GM19328 (cell line): ENCODE measurements at regions not wholly inside any gene's neighbourhood (a gene's known extent, or its start where the extent isn't known, plus 50 kb on each side); places are given as distances from the start of the nearest gene placed in this dataset.
"Not testable (repeated sequence)": the region's sequence is repeated elsewhere in the genome, so short reads cannot be mapped to it uniquely, and the experiment has no call there.

Experiments
- ATAC-seq: cut with Tn5 transposase; IDR thresholded peaks from one replicate; pipeline ENCODE4 v1.9.1; 2021; ENCODE audit warnings: mild to moderate bottlenecking, moderate library complexity; ENCODE audit not compliant: unreplicated experiment

GRCh38 chr5:50588471-50588870 is 78.0 kb upstream of the PARP8 start:
- ATAC-seq: not testable (repeated sequence)

DNA sequence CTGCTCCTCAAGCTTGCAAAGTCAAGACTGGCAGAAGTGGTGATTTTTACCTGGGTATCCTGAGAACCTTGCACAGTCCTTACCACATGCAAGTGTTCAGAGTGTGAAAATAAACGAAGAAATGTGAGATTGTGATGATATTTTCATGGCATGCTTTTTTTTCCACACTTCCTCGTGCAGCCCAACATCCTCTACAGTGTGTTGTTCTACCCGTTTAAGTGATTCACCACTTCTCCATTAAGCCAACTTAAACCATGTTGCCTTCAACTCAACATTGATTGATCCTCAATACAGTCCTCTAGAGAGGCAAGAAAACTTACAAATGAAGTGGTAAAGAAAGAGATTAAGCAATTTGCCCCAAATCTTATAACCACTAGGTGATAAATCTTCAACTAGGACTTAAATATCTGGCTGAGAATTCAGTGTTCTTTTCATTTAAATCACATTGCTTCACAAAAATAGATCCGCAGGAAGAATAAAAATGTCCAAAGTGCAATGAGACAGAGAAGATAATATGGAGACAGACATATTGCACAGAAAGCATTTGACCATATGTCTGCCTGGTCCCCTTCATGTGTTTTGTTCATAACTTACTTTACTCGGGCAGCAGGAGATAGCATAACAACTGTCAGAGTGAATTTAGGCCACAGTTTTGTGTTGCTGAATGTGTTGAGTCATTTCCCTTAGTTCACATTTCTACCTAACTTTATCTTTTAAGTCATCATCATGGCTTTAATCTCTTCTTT is 75.8 kb upstream of the PARP8 start:
- not testable (repeated sequence) for ATAC-seq

- not testable (repeated sequence) for ATAC-seq
Observed at GRCh38 chr5:50591338-50591737, 75.1 kb upstream of the PARP8 start.

DNA sequence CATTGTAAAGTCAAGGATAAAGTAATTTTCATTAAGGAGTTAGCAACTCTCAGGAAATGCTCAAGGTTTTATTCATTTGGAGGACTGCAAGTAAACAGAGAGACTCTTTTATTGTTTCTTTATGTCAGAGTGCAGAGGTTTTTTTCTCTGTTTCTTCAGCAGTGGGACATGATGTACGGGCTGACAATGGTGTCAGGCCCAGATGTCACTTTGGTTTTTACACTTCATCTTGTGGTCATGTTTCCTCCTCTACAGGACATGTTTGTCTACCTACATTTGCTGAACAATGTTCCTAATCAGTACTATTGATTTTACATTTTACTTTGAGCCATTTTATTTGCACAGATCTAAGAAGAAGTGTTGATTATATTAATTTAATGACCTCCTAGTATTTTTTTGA is 72.8 kb upstream of the PARP8 start:
- ATAC-seq: no peak

DNA sequence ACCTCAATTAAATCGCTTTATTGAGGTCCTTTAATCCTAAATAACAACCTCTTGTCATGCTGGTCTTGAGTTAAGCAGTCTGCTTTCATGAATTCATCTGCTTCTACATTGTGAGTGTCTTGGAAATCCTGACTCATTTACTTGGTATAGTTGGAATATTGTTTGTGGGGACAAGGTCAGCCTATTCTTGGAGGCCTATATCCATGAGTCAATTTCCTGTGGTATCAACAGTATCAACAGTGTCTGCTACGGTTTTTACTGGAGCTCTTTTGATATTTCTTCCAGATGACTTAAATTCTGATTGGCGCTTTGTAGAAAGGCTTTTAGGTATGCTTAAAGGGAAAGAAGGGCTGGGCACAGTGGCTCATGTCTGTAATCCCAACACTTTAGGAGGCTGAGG is 71.2 kb upstream of the PARP8 start:
- ATAC-seq: no peak

- ATAC-seq: not testable (repeated sequence)
Observed at GRCh38 chr5:50601576-50601975, 64.9 kb upstream of the PARP8 start.

DNA sequence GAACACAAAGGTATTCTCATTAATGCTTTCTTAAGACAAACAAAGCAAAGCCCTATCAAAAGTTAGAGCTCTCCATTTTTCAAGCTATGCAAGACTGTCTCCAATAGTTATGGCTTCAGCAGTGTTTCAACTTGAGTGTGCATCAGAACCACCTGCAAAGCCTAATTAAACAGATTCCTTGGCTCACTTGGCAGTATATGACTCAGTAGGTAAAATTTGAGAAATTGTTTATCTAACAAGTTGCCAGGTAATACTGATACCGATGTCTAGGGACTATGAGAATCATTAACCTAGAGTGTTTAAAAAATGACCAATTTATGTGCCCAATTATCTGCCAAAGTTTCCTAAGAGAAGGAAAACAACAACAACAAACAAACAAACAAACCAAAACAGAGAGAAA is 60.3 kb upstream of the PARP8 start:
- no peak for ATAC-seq

DNA sequence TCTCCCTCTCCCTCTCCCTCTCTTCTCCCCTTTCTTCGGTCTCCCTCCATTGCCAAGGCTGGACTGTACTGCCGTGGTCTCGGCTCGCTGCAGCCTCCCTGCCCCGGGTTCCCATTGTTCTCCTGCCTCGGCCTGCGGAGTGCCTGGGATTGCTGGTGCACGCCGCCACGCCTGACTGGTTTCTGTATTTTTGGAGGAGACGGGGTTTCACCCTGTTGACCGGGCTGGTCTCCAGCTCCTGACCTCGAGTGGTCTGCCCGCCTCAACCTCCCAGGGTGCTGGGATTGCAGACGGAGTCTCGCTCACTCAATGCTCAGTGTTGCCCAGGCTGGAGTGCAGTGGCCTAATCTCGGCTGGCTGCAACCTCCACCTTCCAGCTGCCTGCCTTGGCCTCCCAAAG is 59.0 kb upstream of the PARP8 start:
- ATAC-seq: not testable (repeated sequence)

DNA sequence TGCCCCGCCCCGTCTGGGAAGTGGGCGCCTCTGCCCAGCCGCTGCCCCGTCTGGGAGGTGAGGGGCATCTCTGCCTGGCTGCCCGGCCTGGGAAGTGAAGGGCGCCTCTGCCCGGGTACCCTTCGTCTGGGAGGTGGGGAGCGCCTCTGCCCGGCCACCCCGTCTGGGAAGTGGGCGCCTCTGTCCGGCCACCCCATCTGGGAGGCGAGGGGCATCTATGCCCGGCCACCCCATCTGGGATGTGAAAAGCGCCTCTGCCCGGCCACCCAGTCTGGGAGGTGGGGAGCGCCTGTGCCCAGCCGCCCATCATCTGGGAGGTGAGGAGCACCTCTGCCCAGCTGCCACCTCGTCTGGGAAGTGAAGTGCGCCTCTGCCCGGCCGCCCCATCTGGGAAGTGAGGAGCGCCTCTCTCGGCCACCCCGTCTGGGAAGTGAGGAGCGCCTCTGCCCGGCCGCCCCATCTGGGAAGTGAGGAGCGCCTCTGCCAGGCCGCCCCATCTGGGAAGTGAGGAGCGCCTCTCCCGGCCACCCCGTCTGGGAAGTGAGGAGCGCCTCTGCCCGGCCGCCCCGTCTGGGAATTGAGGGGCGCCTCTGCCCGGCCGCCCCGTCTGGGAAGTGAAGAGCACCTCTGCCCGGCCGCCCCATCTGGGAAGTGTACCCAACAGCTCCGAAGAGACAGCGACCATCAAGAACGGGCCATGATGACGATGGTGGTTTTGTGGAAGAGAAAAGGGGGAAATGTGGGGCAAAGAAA is 58.3 kb upstream of the PARP8 start:
- not testable (repeated sequence) for ATAC-seq

DNA sequence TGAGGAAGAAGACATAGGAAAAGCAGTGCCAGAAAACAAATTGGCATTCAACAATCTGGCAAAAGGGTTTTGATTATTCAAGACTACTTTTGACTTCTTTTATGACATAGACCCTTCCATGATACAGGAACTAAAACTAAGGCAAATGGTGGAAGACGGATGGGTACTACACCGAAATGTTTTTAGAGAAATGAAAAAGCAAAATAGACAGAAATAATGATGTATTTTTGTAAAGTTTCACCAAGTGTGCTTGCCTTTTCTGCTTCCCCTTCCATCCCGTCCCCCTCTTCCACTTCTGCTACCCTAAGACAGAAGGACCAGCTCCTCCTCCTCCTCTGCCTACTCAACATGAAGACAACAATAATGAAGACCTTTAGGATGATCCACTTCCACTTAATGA is 53.4 kb upstream of the PARP8 start:
- ATAC-seq: not testable (repeated sequence)
